ENCODE measurements at regions not wholly inside any gene's neighbourhood (a gene's known extent, or its start where the extent isn't known, plus 50 kb on each side); places are given as distances from the start of the nearest gene placed in this dataset.

DNA sequence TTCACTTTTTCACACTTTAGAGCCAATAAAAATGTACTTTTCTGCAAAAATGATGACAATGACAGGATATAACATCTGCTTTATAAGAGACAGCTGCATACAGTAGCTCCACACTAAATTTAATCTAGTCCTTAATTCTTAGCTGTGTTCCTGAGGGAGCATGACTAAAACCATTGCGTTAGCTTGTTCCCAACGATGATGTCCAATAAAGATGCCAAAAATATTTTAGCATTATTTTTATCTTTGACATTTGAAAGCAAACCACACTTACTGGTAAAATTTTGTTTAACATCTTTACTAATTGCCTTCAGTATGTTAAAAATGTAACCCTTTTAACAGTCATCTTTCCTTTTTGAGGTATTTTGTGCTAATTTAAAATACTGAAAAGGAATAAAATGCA, 382.7 kb downstream of the CHSY3 start:
- TF ChIP-seq, protein P1, sequence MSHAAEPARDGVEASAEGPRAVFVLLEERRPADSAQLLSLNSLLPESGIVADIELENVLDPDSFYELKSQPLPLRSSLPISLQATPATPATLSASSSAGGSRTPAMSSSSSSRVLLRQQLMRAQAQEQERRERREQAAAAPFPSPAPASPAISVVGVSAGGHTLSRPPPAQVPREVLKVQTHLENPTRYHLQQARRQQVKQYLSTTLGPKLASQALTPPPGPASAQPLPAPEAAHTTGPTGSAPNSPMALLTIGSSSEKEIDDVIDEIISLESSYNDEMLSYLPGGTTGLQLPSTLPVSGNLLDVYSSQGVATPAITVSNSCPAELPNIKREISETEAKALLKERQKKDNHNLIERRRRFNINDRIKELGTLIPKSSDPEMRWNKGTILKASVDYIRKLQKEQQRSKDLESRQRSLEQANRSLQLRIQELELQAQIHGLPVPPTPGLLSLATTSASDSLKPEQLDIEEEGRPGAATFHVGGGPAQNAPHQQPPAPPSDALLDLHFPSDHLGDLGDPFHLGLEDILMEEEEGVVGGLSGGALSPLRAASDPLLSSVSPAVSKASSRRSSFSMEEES (CRISPR knock-in tag; IDR thresholded peaks at IDR 0.05), result no peak
- TF ChIP-seq, protein P2, sequence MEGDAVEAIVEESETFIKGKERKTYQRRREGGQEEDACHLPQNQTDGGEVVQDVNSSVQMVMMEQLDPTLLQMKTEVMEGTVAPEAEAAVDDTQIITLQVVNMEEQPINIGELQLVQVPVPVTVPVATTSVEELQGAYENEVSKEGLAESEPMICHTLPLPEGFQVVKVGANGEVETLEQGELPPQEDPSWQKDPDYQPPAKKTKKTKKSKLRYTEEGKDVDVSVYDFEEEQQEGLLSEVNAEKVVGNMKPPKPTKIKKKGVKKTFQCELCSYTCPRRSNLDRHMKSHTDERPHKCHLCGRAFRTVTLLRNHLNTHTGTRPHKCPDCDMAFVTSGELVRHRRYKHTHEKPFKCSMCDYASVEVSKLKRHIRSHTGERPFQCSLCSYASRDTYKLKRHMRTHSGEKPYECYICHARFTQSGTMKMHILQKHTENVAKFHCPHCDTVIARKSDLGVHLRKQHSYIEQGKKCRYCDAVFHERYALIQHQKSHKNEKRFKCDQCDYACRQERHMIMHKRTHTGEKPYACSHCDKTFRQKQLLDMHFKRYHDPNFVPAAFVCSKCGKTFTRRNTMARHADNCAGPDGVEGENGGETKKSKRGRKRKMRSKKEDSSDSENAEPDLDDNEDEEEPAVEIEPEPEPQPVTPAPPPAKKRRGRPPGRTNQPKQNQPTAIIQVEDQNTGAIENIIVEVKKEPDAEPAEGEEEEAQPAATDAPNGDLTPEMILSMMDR (IDR thresholded peaks at IDR 0.05 in 2 of 3, conservative IDR thresholded peaks at IDR 0.05 in 1 of 3; ENCODE audit: insufficient read depth in 2 of 3, low read depth in 1 of 3, low read length in 3 of 3), result no peak
- TF ChIP-seq, protein P3, sequence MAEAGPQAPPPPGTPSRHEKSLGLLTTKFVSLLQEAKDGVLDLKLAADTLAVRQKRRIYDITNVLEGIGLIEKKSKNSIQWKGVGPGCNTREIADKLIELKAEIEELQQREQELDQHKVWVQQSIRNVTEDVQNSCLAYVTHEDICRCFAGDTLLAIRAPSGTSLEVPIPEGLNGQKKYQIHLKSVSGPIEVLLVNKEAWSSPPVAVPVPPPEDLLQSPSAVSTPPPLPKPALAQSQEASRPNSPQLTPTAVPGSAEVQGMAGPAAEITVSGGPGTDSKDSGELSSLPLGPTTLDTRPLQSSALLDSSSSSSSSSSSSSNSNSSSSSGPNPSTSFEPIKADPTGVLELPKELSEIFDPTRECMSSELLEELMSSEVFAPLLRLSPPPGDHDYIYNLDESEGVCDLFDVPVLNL (CRISPR knock-in tag; IDR thresholded peaks at IDR 0.05; ENCODE audit: low read depth), result no peak
- TF ChIP-seq IRF2 (CRISPR knock-in tag; IDR thresholded peaks at IDR 0.05), result no peak
- TF ChIP-seq, protein P4, sequence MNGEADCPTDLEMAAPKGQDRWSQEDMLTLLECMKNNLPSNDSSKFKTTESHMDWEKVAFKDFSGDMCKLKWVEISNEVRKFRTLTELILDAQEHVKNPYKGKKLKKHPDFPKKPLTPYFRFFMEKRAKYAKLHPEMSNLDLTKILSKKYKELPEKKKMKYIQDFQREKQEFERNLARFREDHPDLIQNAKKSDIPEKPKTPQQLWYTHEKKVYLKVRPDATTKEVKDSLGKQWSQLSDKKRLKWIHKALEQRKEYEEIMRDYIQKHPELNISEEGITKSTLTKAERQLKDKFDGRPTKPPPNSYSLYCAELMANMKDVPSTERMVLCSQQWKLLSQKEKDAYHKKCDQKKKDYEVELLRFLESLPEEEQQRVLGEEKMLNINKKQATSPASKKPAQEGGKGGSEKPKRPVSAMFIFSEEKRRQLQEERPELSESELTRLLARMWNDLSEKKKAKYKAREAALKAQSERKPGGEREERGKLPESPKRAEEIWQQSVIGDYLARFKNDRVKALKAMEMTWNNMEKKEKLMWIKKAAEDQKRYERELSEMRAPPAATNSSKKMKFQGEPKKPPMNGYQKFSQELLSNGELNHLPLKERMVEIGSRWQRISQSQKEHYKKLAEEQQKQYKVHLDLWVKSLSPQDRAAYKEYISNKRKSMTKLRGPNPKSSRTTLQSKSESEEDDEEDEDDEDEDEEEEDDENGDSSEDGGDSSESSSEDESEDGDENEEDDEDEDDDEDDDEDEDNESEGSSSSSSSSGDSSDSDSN (IDR thresholded peaks at IDR 0.05; ENCODE audit: borderline replicate concordance in 1 of 2, low read depth in 2 of 2, low read length in 2 of 2), result no peak
- no peak for TF ChIP-seq POLR2H (tag; IDR thresholded peaks at IDR 0.05; ENCODE audit: low read depth)
- TF ChIP-seq, protein P5, sequence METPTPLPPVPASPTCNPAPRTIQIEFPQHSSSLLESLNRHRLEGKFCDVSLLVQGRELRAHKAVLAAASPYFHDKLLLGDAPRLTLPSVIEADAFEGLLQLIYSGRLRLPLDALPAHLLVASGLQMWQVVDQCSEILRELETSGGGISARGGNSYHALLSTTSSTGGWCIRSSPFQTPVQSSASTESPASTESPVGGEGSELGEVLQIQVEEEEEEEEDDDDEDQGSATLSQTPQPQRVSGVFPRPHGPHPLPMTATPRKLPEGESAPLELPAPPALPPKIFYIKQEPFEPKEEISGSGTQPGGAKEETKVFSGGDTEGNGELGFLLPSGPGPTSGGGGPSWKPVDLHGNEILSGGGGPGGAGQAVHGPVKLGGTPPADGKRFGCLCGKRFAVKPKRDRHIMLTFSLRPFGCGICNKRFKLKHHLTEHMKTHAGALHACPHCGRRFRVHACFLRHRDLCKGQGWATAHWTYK (CRISPR knock-in tag; IDR thresholded peaks at IDR 0.05), result no peak
